COR-L47 (cell line): ENCODE measurements at regions not wholly inside any gene's neighbourhood (a gene's known extent, or its start where the extent isn't known, plus 50 kb on each side); places are given as distances from the start of the nearest gene placed in this dataset.
"Not testable (repeated sequence)": the region's sequence is repeated elsewhere in the genome, so short reads cannot be mapped to it uniquely, and the experiment has no call there.

Experiments used
- DNase-seq: peaks from one replicate; lab custom pipeline; 2025; lab: John Stamatoyannopoulos, UW

DNA sequence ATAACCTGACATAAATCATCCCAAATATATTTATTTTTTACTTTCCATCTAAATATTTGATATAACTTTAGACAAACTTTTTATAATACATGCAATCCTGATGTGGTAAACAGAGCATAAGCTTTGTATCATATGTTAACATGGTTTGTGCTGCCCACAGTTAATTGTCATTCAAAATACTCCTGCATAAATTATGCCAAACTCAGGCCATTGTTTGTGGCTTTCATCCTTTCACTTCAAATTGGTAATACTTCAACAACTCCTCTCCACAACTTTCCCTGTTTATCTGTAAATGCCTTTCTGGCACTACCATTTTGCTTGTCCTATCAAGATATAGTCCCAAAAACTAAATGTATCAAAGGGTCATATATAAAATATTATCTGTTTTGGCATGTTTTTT, 586.7 kb downstream of the HINT1 start:
- no peak for DNase-seq

DNA sequence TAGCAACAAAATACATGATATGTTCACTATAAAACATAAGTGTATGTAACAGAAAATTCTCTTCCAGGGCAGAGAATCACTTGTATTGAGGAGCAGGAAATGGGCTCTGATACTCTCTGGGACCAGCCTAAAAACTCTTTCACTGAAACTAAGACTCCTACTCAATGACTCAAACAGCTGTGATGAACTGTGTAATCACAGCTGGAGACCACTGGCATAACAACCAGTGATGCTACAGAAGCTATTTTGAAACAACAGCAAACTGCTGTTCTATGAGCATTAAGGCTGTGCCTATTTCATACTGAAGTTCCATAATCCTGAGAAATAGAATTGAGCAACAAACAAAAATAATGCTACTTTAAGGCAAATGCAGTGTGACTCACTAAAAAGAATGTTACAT, 594.0 kb downstream of the HINT1 start:
- DNase-seq: no peak

DNA sequence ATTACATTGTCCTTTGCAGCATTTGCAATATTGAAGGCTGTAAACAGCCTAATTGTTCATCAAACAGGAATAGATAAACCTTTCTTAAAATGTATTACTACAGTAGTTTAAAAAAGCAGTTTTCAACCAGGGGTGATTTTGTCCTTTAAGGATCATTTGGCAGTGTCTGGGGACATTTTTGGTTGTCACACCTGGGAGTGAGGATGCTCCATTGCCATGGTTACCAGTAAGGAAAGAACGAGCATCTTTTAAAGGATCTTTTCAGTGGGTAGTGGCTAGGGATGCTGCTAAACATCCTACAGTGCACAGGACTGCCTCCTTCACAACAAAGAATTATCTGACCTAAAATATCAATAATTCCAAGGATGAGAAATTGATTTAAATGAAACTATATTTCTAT, 596.3 kb downstream of the HINT1 start:
- no peak for DNase-seq

DNA sequence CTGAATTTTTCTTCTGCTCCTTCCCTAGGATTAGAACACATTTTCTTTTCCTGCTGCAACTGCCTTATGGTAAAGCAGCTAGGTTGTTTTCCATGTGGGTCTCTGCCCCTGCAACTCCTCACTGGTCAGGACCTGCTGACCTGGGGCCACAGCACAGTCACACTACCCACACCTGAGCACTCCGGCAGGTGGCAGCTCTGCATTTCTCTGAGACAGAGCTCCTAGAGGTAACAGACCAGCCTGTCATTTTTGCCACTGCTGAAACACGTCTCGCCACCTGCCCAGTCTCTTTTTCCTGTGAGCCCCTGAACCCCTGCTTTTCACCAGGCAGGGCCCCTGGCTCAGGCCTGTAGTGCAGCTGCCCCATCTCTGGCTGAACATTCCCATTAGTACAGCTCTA, 609.6 kb downstream of the HINT1 start:
- DNase-seq: no peak

DNA sequence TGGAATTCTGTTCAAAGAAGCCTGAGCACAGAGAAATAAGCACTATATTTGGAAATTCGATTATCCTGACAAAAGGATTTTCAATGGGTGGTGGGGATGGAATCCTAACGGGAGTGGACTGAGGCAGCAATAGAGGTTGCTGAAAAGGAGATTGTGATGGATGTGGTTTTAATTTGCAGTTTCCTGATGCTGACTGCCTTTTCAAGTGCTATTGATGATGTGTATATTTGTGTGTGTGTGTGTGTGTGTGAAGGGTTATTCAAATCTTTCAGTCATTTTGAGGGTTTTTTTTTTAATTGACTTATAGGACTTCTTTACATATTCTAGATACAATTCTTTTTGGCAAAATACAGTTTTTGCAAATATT, 614.5 kb downstream of the HINT1 start:
- no peak for DNase-seq

DNA sequence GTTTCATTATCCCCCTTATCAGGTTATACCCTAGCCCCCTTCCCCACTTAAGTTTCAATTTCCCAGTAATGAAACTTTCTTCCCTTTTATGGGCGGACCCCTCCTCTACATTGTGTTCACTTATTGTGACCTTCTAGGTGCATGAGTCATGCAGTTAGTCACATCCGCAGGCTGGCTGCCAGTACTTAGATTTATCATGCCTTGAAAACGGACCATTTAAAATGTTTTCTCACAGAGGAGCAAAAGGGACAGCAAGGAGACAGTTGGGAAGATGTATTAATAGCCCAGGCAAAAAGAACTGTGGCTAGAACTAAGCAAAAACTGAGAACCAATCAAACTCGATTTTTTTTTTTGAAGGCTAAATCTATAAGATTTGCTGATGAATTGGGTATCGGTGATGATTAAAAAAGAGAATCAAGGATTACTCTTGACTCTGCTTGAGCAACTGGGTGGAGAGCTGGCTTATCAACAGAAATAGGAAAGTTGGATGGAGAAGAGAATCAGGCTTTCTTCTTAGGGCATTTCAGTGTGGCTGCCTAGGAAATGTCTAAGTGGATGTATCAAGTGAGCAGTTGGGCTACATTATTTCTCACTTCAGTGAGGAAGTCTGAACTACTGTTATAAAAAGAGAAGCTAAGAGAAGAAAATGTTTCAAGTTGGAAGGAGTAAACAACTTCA, 615.0 kb downstream of the HINT1 start:
- DNase-seq: no peak

DNA sequence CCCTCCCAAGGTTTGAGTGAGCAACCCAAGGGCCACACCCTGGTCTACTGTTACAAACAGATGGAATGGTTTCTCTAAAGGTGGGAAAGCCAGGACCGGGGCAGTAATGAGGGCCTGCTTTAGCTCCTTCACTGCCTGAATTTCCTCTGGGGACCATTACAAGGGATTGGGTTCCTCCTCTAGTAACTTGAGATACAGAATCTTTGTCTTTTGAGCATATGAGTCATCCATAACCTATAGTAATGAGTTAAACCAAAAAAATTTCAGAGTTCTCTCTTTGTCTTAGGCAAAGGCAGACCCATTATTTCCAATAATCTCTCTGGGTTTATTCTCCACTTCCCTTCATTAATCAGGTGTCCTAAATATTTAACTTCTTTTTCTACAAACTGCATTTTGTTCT, 618.8 kb downstream of the HINT1 start:
- no peak for DNase-seq

DNA sequence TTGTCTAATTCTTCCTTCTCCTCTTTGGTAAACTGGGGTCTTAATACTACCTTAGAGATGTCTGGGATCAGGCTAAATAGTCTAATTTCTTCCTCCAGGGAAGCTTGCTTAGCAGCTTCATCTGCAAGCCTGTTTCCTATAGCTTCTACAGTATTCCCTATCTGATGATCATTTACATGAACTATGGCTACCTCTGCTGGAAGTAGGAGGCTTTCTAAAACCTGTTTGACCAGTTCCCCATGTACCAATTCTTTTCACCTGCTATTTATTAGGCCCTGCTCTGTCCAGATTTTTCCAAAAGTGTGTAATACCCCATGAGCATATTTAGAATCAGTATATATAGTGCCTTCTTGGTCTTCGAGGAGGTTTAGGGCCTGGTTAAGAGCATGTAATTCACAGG, 619.8 kb downstream of the HINT1 start:
- DNase-seq: no peak

DNA sequence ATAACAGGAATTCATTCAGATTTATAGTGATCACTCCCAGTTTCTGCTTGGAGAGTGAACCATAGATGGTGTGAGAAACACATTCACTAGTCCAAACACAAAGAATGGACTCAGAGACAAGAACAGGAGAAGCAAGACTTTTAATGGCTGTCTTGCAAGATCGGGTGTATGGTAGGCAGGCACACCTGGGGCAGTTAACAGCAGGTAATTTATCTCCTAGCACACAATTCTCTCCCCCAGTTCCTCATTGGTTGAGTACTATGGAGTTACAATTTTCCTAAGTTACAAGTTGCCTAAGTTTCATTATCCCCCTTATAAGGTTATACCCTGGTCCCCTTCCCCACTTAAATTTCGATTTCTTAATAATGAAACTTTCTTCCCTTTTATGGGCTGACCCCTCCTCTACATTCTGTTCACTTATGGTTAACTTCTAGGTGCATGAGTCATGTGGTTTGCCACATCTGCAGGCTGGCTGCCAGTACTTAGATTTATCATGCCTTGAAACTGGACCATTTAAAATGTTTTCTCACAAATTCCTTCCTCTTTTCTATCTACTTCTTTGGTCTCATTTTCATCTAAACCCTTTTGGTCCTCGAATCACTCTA, 623.3 kb downstream of the HINT1 start:
- DNase-seq: no peak

DNA sequence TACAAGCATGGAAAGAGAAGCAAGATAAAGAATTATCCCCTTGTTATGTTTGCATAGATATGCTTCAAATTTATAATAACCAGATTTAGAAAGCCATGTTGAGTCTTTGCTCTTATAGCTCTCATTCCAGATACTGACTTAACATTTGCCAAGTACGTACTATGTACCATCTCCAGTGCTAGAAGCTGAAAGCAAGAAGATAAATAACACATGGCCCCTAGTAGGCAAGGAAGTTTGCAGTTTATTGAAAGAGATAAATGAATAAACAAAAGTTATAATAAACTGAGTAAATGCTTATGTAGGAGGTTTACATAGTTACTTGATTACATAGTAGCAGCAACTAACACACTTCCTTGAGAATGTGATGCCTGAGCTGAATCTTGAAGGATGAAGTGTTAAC, 628.4 kb downstream of the HINT1 start:
- DNase-seq: no peak

DNA sequence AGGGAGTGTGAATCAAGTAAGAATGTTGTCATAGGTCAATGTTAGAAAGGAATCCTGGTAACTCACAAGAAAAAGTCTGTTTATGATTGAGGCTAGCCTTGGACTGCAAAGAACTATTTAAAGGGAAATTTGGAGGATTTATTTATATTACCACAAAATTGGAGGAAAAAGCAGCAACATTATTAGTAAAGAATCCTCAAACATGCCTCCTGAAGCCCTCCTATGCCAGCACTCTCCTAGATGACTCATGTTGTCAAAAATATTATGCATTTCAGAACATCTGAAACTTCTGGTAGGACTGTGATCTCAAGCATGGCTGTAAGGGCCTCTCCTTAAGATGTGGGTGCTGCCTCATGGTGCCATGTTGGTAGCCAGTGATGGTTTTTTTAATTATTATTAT, 628.5 kb downstream of the CHSY3 start:
- no peak for DNase-seq

DNA sequence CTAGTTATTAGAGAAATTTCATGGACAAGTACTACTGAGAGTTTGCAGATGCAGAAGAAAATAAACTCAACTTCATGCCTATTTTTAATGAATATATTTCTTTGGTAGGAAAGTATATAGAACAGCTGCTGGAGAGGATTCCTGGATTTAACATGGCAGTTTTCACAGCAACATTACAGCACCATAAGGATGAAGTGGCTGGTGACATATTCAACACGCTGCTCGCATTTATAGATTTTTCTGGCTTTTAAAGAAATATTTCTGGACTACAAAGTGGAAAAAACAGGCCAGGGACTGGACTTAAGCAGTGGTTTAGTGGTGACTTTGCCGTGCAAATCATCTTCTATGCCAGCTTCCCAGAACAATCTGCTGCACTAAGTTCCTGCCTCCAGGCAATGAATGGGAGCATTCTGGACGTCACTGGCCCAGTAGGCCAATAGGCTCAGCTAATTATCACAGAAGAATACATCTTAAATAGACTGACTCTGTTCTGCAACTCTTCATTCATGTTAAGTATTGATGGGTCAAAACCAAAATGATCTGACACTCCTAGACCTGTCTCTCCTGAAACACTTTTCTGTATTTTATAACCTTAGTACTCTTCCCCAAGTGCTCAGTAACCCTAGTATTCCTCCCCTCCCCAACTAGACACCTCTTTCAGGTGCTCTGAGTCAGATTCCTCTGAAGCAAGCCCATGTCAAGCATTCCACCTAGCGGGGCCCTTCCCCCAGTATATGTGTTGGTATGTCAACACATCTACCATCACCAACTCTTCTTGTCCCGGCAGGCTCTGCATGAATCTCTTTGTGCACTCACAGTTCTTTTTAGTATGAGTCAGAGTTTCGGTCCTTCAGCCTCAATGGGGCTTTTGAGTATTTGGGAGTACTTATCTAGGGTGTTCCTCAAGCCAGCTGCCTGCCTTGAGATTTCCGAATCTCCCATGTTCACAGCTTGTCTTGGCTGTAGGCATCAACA, 625.5 kb downstream of the CHSY3 start:
- DNase-seq: no peak

DNA sequence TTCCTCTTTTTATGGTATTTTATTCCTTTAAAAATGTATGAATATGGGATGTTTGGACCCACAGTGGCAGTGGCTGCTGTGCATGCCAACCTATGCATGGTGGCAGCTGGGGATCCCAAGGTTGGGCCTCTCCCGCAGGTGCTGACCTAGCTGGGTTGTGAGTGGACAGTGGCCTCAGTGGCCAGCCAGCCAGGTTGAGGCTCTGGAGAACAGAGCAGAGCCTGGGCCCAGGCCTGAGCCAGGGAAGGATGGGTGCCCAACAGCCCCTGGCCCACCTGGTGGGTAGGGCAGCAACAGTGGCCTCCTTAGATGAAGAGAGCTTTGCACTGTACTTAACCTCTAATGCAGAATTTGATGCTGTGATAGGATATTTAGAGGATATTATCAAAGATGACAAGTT, 624.8 kb downstream of the CHSY3 start:
- no peak for DNase-seq

DNA sequence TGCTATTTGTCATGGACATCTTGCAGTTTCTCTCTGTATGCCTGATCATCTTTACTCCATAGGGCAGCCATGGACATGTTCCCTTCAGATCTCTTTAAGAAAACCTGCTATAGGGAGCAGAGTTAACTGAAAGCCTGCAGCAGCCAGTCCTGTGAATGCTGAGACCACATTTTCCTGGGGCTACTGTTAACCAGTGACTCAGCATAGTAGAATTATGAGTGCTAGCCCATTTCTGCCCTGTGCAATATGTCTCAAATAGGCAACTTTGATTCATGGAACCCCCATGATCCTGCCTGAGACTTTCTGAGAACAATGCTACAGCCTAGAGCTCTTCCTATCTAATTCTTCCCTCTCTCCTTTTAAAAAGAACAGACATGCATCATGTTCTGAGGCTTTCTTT, 624.2 kb downstream of the CHSY3 start:
- DNase-seq: no peak

DNA sequence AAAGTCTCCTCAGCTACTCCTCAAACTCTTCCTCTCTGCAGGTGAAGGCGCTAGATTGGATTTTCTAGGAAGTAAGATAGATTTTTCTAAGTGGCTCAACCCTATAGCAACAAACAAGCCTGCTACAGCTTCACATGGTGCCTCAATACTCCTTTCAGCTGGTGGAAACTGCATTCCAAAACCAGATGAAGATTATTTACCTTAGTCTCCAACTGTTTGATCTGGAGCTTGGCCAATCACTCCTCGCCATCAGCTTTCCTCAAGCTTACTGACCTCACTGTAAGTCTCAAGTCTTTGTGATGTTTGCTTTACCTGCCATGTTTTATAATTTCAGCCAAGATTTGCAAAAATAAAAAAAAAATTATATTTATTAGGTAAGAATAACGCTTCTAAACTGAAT, 622.4 kb downstream of the CHSY3 start:
- DNase-seq: no peak

DNA sequence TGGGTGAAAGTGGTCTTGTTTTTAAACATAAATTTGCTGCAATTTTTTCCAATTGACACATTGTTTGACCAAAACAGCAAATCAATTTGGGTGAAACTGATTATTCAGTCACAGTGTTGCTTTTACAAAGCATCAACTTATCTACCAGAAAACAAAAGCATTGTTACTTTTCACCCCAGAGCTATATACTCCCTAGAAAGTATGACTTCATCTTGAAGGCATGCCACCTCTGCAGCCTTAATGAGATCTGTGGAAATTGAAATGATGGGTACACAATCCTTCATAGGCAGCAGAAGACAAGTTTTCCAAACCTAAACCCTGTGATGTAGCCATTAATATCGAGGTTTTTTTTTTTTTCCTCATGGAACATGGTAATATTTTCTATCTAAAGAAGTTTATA, 615.9 kb downstream of the CHSY3 start:
- no peak for DNase-seq

DNA sequence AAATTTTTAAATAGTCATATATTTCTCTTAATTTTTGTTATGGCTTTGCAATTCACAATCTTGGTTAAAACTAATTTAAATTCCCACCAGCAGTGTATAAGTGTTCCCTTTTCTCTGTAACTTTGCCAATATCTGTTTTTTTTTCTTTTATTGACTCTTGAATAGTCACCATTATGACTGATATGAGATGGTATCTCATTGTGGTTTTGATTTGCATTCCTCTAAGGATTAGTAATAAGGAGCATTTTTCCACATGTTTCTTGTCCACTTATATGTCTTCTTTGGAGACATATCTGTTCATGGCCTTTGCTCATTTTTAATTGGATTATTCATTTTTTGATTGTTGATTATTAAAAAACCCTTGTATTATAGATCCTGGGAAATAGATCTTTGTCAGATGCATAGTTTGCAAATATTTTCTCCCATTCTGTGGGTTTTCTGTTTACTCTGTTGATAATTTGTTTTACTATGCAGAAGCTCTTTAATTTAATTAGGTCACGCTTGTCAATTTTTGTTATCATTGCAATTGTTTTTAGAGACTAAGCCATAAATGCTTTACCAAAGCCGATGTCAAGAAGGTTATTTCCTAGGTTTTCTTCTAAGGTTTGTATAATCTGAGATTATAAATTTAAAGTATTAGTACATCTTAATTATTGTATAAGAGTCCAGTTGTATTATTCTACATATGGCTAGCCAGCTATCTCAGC, 610.9 kb downstream of the CHSY3 start:
- DNase-seq: no peak

DNA sequence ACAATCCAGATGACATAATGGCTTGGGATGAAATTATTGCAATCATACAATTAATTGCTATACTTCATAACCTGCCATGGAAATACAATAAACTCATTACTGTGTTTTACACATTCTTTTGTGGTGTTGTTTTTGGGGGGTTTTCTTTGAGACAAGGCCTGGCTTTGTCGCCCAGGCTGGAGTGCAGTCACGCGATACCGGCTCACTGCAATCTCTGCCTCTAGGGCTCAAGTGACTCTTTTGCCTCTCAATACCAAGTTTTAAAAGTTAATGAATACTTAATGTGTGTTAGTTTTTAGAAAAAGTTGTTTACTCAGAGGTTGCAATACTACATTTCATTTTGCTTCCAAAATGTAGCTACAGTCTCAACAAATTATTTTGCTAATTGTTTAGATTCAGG, 598.4 kb downstream of the CHSY3 start:
- no peak for DNase-seq

DNA sequence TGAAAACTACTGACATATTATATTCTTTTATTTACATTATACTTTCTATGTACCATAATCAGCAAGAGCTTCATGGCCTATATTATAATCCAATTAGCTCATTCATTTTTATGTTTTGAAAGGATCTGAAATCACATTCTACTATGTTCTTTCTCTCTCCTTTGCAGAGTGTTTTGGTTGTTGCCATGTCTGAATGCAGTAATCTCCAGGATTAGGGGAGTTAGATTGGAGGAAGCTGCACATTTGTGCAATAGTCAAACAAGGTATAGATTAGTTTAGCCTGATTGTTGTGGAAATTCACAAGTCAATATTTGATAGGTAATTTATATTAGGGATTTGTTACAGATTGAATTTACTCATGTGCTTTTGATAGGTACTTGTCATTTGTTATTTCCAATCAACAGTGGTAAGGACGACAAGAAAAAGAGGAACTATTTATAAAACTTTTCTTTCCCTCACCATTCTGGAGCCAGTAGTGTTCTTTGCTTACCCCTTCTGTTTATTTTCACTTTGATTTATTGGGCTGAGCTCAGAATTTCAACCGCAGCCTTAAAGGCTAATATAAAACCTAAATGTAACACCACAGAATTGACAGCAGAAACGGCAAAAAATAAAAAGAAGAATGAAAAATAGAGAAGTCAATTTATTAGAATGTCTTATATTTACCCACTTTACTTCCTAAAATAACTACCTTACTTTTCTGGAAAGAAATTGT, 597.0 kb downstream of the CHSY3 start:
- DNase-seq: no peak

DNA sequence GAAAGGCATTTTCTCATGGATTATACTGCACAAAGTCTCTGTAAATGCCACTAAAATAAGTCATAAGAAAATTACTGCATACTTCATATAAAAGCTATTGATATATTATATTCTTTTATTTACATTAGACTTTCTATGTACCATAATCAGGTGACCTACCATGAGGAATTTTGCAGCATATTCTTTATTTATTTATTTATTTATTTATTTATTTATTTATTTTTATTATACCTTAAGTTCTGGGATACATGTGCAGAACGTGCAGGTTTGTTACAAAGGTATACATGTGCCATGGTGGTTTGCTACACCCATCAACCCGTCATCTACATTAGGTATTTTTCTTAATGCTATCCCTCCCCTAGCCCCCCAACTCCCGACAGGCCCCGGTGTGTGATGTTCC, 596.2 kb downstream of the CHSY3 start:
- not testable (repeated sequence) for DNase-seq

DNA sequence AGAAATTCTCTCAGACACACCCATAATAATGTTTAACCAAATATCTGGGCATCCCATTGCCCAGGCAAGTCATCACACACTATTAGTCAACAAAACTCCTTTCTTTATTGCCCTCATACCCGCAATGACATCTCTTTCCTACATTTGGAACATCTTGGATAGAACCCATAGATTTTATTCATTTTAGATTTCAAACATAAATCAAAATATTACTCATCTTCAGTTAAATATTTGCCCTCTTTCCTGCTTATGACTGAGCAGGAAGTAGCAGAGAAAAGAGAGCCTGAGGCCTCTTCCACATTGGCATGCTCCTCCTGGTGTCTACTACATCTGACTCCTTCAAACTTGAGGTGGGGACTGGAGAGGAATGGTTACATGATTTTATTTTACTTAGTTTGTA, 592.0 kb downstream of the CHSY3 start:
- DNase-seq: no peak

DNA sequence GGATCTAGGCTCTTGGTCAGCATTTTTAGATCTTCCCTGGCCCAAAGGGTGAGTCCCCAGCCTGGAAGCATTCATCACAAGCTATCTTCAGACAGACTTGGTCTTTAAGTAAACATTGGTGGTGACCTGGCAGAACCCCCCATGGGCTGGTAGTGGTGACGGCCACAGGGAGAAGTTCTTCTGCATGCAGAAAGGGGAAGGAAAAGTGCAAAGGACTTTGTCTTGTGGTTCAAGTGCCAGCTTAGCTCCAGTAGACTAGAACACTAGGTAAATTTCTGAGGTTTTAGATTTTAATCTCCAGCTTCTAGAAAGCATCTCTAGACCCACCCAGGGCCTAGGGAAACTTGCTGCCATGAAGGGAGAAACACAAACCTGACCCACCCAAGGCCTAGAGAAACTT, 584.0 kb downstream of the CHSY3 start:
- DNase-seq: no peak
